HEK293 (cell line): ENCODE measurements at regions not wholly inside any gene's neighbourhood (a gene's known extent, or its start where the extent isn't known, plus 50 kb on each side); places are given as distances from the start of the nearest gene placed in this dataset.

Experiments used
- OVOL3 ChIP-seq: fragments of 450-650 bp; formaldehyde crosslinking; IDR thresholded peaks from 2 replicates; pipeline ENCODE4 v1.5.1; 2016; ENCODE audit warnings: missing biosample characterization, missing genetic modification characterization
- REPIN1 ChIP-seq: fragments of 450-650 bp; formaldehyde crosslinking; IDR thresholded peaks from 2 replicates; pipeline ENCODE4 v1.5.1; 2017; ENCODE audit warnings: missing biosample characterization, missing genetic modification characterization, low read depth
- SCRT1 ChIP-seq: fragments of 450-650 bp; formaldehyde crosslinking; IDR thresholded peaks from 2 replicates; pipeline ENCODE4 v1.5.1; 2016; ENCODE audit warnings: missing biosample characterization, missing genetic modification characterization, borderline replicate concordance
- YY1 ChIP-seq: fragments of 450-650 bp; formaldehyde crosslinking; IDR thresholded peaks from 2 replicates; pipeline ENCODE4 v1.5.1; 2018; ENCODE audit warnings: missing biosample characterization, missing genetic modification characterization
- ZBTB1 ChIP-seq: fragments of 450-650 bp; formaldehyde crosslinking; IDR thresholded peaks from 2 replicates; pipeline ENCODE4 v1.5.1; 2016; ENCODE audit warnings: missing biosample characterization, missing genetic modification characterization
- ZFHX2 ChIP-seq: fragments of 450-650 bp; formaldehyde crosslinking; conservative IDR thresholded peaks from 2 replicates; pipeline ENCODE4 v1.5.1; 2016; ENCODE audit warnings: missing biosample characterization, missing genetic modification characterization
- ZNF140 ChIP-seq: fragments of 450-650 bp; formaldehyde crosslinking; IDR thresholded peaks from 2 replicates; pipeline ENCODE4 v1.5.1; 2016; ENCODE audit warnings: missing biosample characterization, missing genetic modification characterization
- ZNF24 ChIP-seq: fragments of 450-650 bp; formaldehyde crosslinking; IDR thresholded peaks from 2 replicates; pipeline ENCODE4 v1.5.1; 2016; ENCODE audit warnings: missing biosample characterization, missing genetic modification characterization
- ZNF280D ChIP-seq: fragments of 450-650 bp; formaldehyde crosslinking; IDR thresholded peaks from 2 replicates; pipeline ENCODE4 v1.5.1; 2016; ENCODE audit warnings: missing biosample characterization, missing genetic modification characterization
- ZNF335 ChIP-seq: fragments of 450-650 bp; formaldehyde crosslinking; conservative IDR thresholded peaks from 2 replicates; pipeline ENCODE4 v1.5.1; 2016; ENCODE audit warnings: missing biosample characterization, missing genetic modification characterization
- ZNF391 ChIP-seq: fragments of 450-650 bp; formaldehyde crosslinking; IDR thresholded peaks from 2 replicates; pipeline ENCODE4 v1.5.1; 2016; ENCODE audit warnings: low read depth, missing biosample characterization, missing genetic modification characterization, borderline replicate concordance
- ZNF398 ChIP-seq: fragments of 450-650 bp; formaldehyde crosslinking; IDR thresholded peaks from 2 replicates; pipeline ENCODE4 v1.5.1; 2017; ENCODE audit warnings: missing biosample characterization, missing genetic modification characterization
- ZNF404 ChIP-seq: fragments of 450-650 bp; formaldehyde crosslinking; IDR thresholded peaks from 2 replicates; pipeline ENCODE4 v1.5.1; 2017; ENCODE audit warnings: missing biosample characterization, missing genetic modification characterization
- ZNF510 ChIP-seq: fragments of 450-650 bp; formaldehyde crosslinking; IDR thresholded peaks from 2 replicates; pipeline ENCODE4 v1.5.1; 2018; ENCODE audit warnings: mild to moderate bottlenecking, missing genetic modification characterization, missing biosample characterization; ENCODE audit not compliant: insufficient replicate concordance
- ZNF514 ChIP-seq: fragments of 450-650 bp; formaldehyde crosslinking; IDR thresholded peaks from 2 replicates; pipeline ENCODE4 v1.5.1; 2016; ENCODE audit warnings: missing biosample characterization, missing genetic modification characterization
- ZNF585B ChIP-seq: fragments of 450-650 bp; formaldehyde crosslinking; IDR thresholded peaks from 2 replicates; pipeline ENCODE4 v1.5.1; 2016; ENCODE audit warnings: missing biosample characterization, missing genetic modification characterization
- ZNF692 ChIP-seq: fragments of 450-650 bp; formaldehyde crosslinking; IDR thresholded peaks from 2 replicates; pipeline ENCODE4 v1.5.1; 2016; ENCODE audit warnings: missing biosample characterization, missing genetic modification characterization
- ZNF747 ChIP-seq: fragments of 450-650 bp; formaldehyde crosslinking; IDR thresholded peaks from 2 replicates; pipeline ENCODE4 v1.5.1; 2016; ENCODE audit warnings: missing biosample characterization, missing genetic modification characterization
- ZSCAN4 ChIP-seq: fragments of 450-650 bp; formaldehyde crosslinking; IDR thresholded peaks from 2 replicates; pipeline ENCODE4 v1.5.1; 2017; ENCODE audit warnings: missing biosample characterization, missing genetic modification characterization
- TF ChIP-seq, protein P1 (sequence below): fragments of 450-650 bp; formaldehyde crosslinking; IDR thresholded peaks from 2 replicates; pipeline ENCODE4 v1.5.1; 2016; ENCODE audit warnings: missing biosample characterization, missing genetic modification characterization
- TF ChIP-seq, protein P2 (sequence below): fragments of 450-650 bp; formaldehyde crosslinking; IDR thresholded peaks from 2 replicates; pipeline ENCODE4 v1.5.1; 2016; ENCODE audit warnings: missing biosample characterization, missing genetic modification characterization
- TF ChIP-seq, protein P3 (sequence below): fragments of 450-650 bp; formaldehyde crosslinking; IDR thresholded peaks from 2 replicates; pipeline ENCODE4 v1.5.1; 2016; ENCODE audit warnings: missing biosample characterization, missing genetic modification characterization
- TF ChIP-seq, protein P4 (sequence below): fragments of 450-650 bp; formaldehyde crosslinking; IDR thresholded peaks from 2 replicates; pipeline ENCODE4 v1.5.1; 2016; ENCODE audit warnings: missing biosample characterization, missing genetic modification characterization

- TF ChIP-seq, protein P1, sequence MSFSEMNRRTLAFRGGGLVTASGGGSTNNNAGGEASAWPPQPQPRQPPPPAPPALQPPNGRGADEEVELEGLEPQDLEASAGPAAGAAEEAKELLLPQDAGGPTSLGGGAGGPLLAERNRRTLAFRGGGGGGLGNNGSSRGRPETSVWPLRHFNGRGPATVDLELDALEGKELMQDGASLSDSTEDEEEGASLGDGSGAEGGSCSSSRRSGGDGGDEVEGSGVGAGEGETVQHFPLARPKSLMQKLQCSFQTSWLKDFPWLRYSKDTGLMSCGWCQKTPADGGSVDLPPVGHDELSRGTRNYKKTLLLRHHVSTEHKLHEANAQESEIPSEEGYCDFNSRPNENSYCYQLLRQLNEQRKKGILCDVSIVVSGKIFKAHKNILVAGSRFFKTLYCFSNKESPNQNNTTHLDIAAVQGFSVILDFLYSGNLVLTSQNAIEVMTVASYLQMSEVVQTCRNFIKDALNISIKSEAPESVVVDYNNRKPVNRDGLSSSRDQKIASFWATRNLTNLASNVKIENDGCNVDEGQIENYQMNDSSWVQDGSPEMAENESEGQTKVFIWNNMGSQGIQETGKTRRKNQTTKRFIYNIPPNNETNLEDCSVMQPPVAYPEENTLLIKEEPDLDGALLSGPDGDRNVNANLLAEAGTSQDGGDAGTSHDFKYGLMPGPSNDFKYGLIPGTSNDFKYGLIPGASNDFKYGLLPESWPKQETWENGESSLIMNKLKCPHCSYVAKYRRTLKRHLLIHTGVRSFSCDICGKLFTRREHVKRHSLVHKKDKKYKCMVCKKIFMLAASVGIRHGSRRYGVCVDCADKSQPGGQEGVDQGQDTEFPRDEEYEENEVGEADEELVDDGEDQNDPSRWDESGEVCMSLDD (tag by site-specific recombination), result no peak
- TF ChIP-seq ZNF404 (tag by site-specific recombination), result no peak
- no peak for TF ChIP-seq YY1 (tag by site-specific recombination)
- TF ChIP-seq, protein P2, sequence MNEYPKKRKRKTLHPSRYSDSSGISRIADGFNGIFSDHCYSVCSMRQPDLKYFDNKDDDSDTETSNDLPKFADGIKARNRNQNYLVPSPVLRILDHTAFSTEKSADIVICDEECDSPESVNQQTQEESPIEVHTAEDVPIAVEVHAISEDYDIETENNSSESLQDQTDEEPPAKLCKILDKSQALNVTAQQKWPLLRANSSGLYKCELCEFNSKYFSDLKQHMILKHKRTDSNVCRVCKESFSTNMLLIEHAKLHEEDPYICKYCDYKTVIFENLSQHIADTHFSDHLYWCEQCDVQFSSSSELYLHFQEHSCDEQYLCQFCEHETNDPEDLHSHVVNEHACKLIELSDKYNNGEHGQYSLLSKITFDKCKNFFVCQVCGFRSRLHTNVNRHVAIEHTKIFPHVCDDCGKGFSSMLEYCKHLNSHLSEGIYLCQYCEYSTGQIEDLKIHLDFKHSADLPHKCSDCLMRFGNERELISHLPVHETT (tag by site-specific recombination), result no peak
- TF ChIP-seq ZNF692 (tag by site-specific recombination), result no peak
- no peak for TF ChIP-seq ZNF140 (tag by site-specific recombination)
- no peak for TF ChIP-seq ZNF391 (tag by site-specific recombination)
- no peak for TF ChIP-seq REPIN1 (tag by site-specific recombination)
- no peak for TF ChIP-seq ZNF335 (tag by site-specific recombination)
- TF ChIP-seq ZBTB1 (tag by site-specific recombination), result no peak
- no peak for TF ChIP-seq ZNF24 (tag by site-specific recombination)
- TF ChIP-seq ZNF510 (tag by site-specific recombination), result no peak
- TF ChIP-seq ZFHX2 (tag by site-specific recombination), result 0 out of 2 replicates have a peak, but pooled peaks have one; percentile 35
- TF ChIP-seq ZSCAN4 (tag by site-specific recombination), result peak; percentile 97
- no peak for TF ChIP-seq ZNF585B (tag by site-specific recombination)
- TF ChIP-seq ZNF747 (tag by site-specific recombination), result no peak
- TF ChIP-seq OVOL3 (tag by site-specific recombination), result no peak
- TF ChIP-seq, protein P3, sequence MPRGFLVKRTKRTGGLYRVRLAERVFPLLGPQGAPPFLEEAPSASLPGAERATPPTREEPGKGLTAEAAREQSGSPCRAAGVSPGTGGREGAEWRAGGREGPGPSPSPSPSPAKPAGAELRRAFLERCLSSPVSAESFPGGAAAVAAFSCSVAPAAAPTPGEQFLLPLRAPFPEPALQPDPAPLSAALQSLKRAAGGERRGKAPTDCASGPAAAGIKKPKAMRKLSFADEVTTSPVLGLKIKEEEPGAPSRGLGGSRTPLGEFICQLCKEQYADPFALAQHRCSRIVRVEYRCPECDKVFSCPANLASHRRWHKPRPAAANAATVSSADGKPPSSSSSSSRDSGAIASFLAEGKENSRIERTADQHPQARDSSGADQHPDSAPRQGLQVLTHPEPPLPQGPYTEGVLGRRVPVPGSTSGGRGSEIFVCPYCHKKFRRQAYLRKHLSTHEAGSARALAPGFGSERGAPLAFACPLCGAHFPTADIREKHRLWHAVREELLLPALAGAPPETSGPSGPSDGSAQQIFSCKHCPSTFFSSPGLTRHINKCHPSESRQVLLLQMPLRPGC (tag by site-specific recombination), result 0 out of 2 replicates have a peak, but pooled peaks have one; percentile 28
- TF ChIP-seq ZNF514, result no peak
- no peak for TF ChIP-seq SCRT1 (tag by site-specific recombination)
- TF ChIP-seq ZNF398, result no peak
- TF ChIP-seq ZNF280D (tag by site-specific recombination), result no peak
- TF ChIP-seq, protein P4, sequence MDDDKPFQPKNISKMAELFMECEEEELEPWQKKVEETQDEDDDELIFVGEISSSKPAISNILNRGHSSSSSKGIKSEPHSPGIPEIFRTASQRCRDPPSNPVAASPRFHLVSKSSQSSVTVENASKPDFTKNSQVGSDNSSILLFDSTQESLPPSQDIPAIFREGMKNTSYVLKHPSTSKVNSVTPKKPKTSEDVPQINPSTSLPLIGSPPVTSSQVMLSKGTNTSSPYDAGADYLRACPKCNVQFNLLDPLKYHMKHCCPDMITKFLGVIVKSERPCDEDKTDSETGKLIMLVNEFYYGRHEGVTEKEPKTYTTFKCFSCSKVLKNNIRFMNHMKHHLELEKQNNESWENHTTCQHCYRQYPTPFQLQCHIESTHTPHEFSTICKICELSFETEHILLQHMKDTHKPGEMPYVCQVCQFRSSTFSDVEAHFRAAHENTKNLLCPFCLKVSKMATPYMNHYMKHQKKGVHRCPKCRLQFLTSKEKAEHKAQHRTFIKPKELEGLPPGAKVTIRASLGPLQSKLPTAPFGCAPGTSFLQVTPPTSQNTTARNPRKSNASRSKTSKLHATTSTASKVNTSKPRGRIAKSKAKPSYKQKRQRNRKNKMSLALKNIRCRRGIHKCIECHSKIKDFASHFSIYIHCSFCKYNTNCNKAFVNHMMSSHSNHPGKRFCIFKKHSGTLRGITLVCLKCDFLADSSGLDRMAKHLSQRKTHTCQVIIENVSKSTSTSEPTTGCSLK (tag by site-specific recombination), result no peak
Measured at GRCh38 chr12:124676714-124677462, 109.5 kb upstream of the NCOR2 start (continued).
